ENCODE measurements at regions not wholly inside any gene's neighbourhood (a gene's known extent, or its start where the extent isn't known, plus 50 kb on each side); places are given as distances from the start of the nearest gene placed in this dataset.

DNA sequence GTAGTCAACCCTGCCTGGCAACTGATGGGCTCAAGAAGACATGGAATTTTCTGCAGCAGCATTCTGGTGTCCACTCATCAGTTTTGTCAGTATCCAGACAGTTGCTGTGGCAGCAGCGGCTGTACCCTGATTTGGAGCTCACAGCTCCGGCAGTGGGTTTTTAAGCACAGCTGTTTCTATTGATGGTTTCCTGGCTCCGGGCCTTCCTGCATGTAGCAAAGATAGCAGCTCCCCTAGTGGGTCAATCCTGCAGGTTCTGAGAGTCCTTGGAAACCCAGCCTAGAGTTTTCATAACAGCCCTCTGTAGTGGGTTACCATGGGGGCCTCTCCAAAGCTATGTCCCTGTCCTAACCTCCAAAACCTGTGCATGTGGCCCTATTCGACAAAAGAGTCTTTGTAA lies 84.0 kb upstream of the ATP6AP2 start:
- TF ChIP-seq CTCF (IDR thresholded peaks at IDR 0.05; ENCODE audit: insufficient read depth, low read length): no peak
- no peak for TF ChIP-seq GABPA (IDR thresholded peaks at IDR 0.05; ENCODE audit: low read depth)
- TF ChIP-seq POLR2AphosphoS5 (IDR thresholded peaks at IDR 0.05; ENCODE audit: low read depth): no peak
- TF ChIP-seq REST (IDR thresholded peaks at IDR 0.05; ENCODE audit: insufficient replicate concordance, low read depth): no peak
